IMR-90 (cell line): ENCODE measurements at regions not wholly inside any gene's neighbourhood (a gene's known extent, or its start where the extent isn't known, plus 50 kb on each side); places are given as distances from the start of the nearest gene placed in this dataset.

Source experiments
- ATAC-seq: fragments of 200-7000 bp; cut with Tn5 transposase; 2 replicates; pipeline ENCODE4 v1.9.1; 2020; ENCODE audit warnings: low read depth, mild to moderate bottlenecking, moderate library complexity
- BruUV-seq: library from RNA; stranded (reverse); fragments of 400-500 nt; replicated peaks from 2 replicates; lab custom pipeline; 2021; lab: Mats Ljungman, UMichigan
- CTCF ChIA-PET: fragments of 300-600 bp; formaldehyde crosslinking; extraction: SDS; loops from one replicate; lab custom pipeline; 2021; ENCODE audit warnings: antibody characterized with exemption; lab: Yijun Ruan, JAX
- POLR2A ChIA-PET: fragments of 300-600 bp; sonication (Branson Sonifier 250); formaldehyde crosslinking; loops from one replicate; lab custom pipeline; 2022; ENCODE audit warnings: antibody characterized with exemption; ENCODE audit not compliant: unreplicated experiment; lab: Charles Lee
- DNase-seq: peaks from one replicate; pipeline ENCODE4 v3.0.0; 2013
- H2AFZ ChIP-seq: replicated peaks from 2 replicates; pipeline ENCODE3; 2013; ENCODE audit warnings: low read length, mild to moderate bottlenecking; ENCODE audit not compliant: poor library complexity
- H2AK5ac ChIP-seq: 2 replicates; pipeline ENCODE4 v1.6.1; 2013; ENCODE audit warnings: low read depth, low read length, inconsistent platforms
- H2AK9ac ChIP-seq: replicated peaks from 2 replicates; pipeline ENCODE3; 2013; ENCODE audit warnings: mild to moderate bottlenecking, low read depth, low read length, moderate library complexity; ENCODE audit not compliant: poor library complexity
- H2BK120ac ChIP-seq: 2 replicates; pipeline ENCODE4 v1.6.1; 2013; ENCODE audit warnings: low read depth, low read length, inconsistent platforms
- H2BK15ac ChIP-seq: 3 replicates; pipeline ENCODE4 v1.6.1; 2013; ENCODE audit warnings: low read depth, low read length, inconsistent platforms
- H2BK20ac ChIP-seq: 2 replicates; pipeline ENCODE4 v1.6.1; 2013; ENCODE audit warnings: low read depth, mild to moderate bottlenecking, inconsistent platforms, low read length, moderate library complexity
- H2BK5ac ChIP-seq: 2 replicates; pipeline ENCODE4 v1.6.1; 2013; ENCODE audit warnings: mild to moderate bottlenecking, low read depth, low read length, inconsistent platforms; ENCODE audit not compliant: poor library complexity, severe bottlenecking
- H3K14ac ChIP-seq: replicated peaks from 2 replicates; pipeline ENCODE4 v1.6.1; 2013; ENCODE audit warnings: low read depth, low read length, inconsistent platforms
- H3K18ac ChIP-seq: 2 replicates; pipeline ENCODE4 v1.6.1; 2013; ENCODE audit warnings: low read depth, low read length, control low read depth
- H3K23ac ChIP-seq: 2 replicates; pipeline ENCODE4 v1.6.1; 2013; ENCODE audit warnings: low read depth, low read length, inconsistent platforms
- H3K27ac ChIP-seq: 2 replicates; pipeline ENCODE4 v1.5.1; 2013; ENCODE audit warnings: mild to moderate bottlenecking, control low read depth, low read length; ENCODE audit not compliant: insufficient read depth
- H3K27me3 ChIP-seq: 2 replicates; pipeline ENCODE4 v1.6.1; 2013; ENCODE audit warnings: low read length; ENCODE audit not compliant: control insufficient read depth, insufficient read depth
- H3K36me3 ChIP-seq: 2 replicates; pipeline ENCODE4 v1.6.1; 2013; ENCODE audit warnings: low read length, mixed read lengths; ENCODE audit not compliant: control insufficient read depth, insufficient read depth
- H3K4ac ChIP-seq: 2 replicates; pipeline ENCODE4 v1.6.1; 2013; ENCODE audit warnings: low read depth, low read length, inconsistent platforms
- H3K4me1 ChIP-seq: 2 replicates; pipeline ENCODE4 v1.6.1; 2013; ENCODE audit warnings: low read length, mixed read lengths; ENCODE audit not compliant: control insufficient read depth, insufficient read depth
- H3K4me2 ChIP-seq: 2 replicates; pipeline ENCODE4 v1.6.1; 2013; ENCODE audit warnings: low read depth, mild to moderate bottlenecking, control low read depth, low read length, moderate library complexity
- H3K4me3 ChIP-seq: 2 replicates; pipeline ENCODE4 v1.5.1; 2013; ENCODE audit warnings: low read depth, mild to moderate bottlenecking, control low read depth, low read length, moderate library complexity; ENCODE audit not compliant: insufficient read depth
- H3K56ac ChIP-seq: 2 replicates; pipeline ENCODE4 v1.6.1; 2013; ENCODE audit warnings: low read length, inconsistent platforms; ENCODE audit not compliant: insufficient read depth; ENCODE audit errors: extremely low read depth
- H3K79me1 ChIP-seq, 2 experiments: 2 replicates each; pipeline ENCODE4 v1.6.1; 2013; ENCODE audit warnings: low read length in 2 of 2, inconsistent platforms in 1 of 2, low read depth in 1 of 2
- H3K9ac ChIP-seq: 2 replicates; pipeline ENCODE4 v1.6.1; 2013; ENCODE audit warnings: low read depth, low read length, control low read depth
- H3K9me1 ChIP-seq: 2 replicates; pipeline ENCODE4 v1.6.1; 2013; ENCODE audit warnings: low read length, inconsistent platforms; ENCODE audit not compliant: insufficient read depth
- H3K9me3 ChIP-seq: 2 replicates; pipeline ENCODE4 v1.6.1; 2013; ENCODE audit warnings: low read length; ENCODE audit not compliant: control insufficient read depth, insufficient read depth
- H4K20me1 ChIP-seq: 2 replicates; pipeline ENCODE4 v1.6.1; 2013; ENCODE audit warnings: low read length, inconsistent platforms; ENCODE audit not compliant: insufficient read depth
- H4K5ac ChIP-seq: 2 replicates; pipeline ENCODE4 v1.6.1; 2013; ENCODE audit warnings: mild to moderate bottlenecking, low read depth, low read length, control low read depth
- H4K8ac ChIP-seq, 2 experiments: 2 replicates each; pipeline ENCODE4 v1.6.1; 2013; ENCODE audit warnings: low read depth in 2 of 2, low read length in 2 of 2, control low read depth in 1 of 2, inconsistent platforms in 1 of 2
- H4K91ac ChIP-seq: 2 replicates; pipeline ENCODE4 v1.6.1; 2013; ENCODE audit warnings: low read depth, low read length, inconsistent platforms; ENCODE audit not compliant: insufficient read depth
- CEBPB ChIP-seq: IDR thresholded peaks from 2 replicates; pipeline ENCODE4 v1.6.1; 2012; ENCODE audit warnings: low read depth, low read length, improper control_type of control experiment
- CHD1 ChIP-seq: IDR thresholded peaks from 2 replicates; pipeline ENCODE4 v1.6.1; 2012; ENCODE audit warnings: low read depth, low read length, improper control_type of control experiment
- FOS ChIP-seq: fragments of 150-350 bp; IDR thresholded peaks from 2 replicates; pipeline ENCODE4 v1.6.1; 2016; ENCODE audit warnings: low read depth, low read length
- MAFK ChIP-seq: IDR thresholded peaks from 2 replicates; pipeline ENCODE4 v1.6.1; 2012; ENCODE audit warnings: low read depth, low read length, improper control_type of control experiment
- MXI1 ChIP-seq: IDR thresholded peaks from 2 replicates; pipeline ENCODE4 v1.6.1; 2012; ENCODE audit warnings: low read depth, mild to moderate bottlenecking, low read length, moderate library complexity, borderline replicate concordance
- NFE2L2 ChIP-seq: fragments of 150-350 bp; IDR thresholded peaks from 2 replicates; pipeline ENCODE4 v1.6.1; 2016; ENCODE audit warnings: low read depth, mild to moderate bottlenecking, low read length
- POLR2A ChIP-seq: IDR thresholded peaks from 2 replicates; pipeline ENCODE4 v1.6.1; 2012; ENCODE audit warnings: mild to moderate bottlenecking, low read depth, low read length
- RCOR1 ChIP-seq: IDR thresholded peaks from 2 replicates; pipeline ENCODE4 v1.6.1; 2012; ENCODE audit warnings: mild to moderate bottlenecking, low read length, improper control_type of control experiment; ENCODE audit not compliant: insufficient replicate concordance
- RFX5 ChIP-seq: IDR thresholded peaks from 2 replicates; pipeline ENCODE4 v1.8.0; 2012; ENCODE audit warnings: low read depth, mild to moderate bottlenecking, low read length, moderate library complexity
- SMC3 ChIP-seq: fragments of 150-350 bp; IDR thresholded peaks from 2 replicates; pipeline ENCODE4 v1.6.1; 2016; ENCODE audit warnings: low read depth, mild to moderate bottlenecking, antibody characterized with exemption, low read length, moderate library complexity
- dilution Hi-C: fragments of 300-500 bp; cut with HindIII; formaldehyde crosslinking; loops from one replicate; pipeline ENCODE4 v1.14.3; 2018; ENCODE audit warnings: low sequenced_read_pairs; ENCODE audit not compliant: unreplicated experiment
- in situ Hi-C: fragments of 300-500 bp; cut with MboI; formaldehyde crosslinking; loops from 3 replicates; pipeline ENCODE4 v1.14.3; 2019; ENCODE audit warnings: low sequenced_read_pairs, inconsistent platforms, mixed read lengths
- intact Hi-C: fragments of 100-400 bp; cut with micrococcal nuclease; formaldehyde crosslinking; loops from 2 replicates; pipeline ENCODE4 v1.10.0; 2022
- TF ChIP-seq, protein P1 (sequence below): fragments of 150-350 bp; IDR thresholded peaks from 2 replicates; pipeline ENCODE4 v1.6.1; 2017; ENCODE audit warnings: mild to moderate bottlenecking, antibody characterized with exemption, low read length, low read depth
- TF ChIP-seq, protein P2 (sequence below): fragments of 150-350 bp; IDR thresholded peaks from 2 replicates; pipeline ENCODE4 v1.6.1; 2016; ENCODE audit warnings: low read depth, mild to moderate bottlenecking, low read length, moderate library complexity, borderline replicate concordance

DNA sequence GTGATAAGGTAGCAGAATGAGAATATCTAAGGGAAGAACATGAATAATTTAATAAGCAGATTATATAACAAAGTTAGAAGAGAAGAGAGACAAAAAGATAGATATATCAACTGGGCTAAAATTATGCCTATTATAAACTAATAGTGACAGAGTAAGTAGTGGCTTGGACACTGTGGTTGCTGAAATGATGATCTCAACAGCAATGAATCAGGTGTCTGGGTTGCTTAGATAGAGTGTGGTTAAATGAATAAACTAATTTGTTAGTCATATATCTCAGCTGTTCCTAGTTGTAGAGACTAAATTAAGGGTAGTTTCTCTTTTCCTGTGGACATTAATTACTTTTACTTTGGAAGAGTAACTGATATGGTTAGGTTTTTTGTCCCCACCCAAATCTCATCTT, 1485.4 kb upstream of the CELF4 start:
- Histone ChIP-seq H3K4ac (no peak overlapping the region), H4K8ac (no peak overlapping the region), H3K9me3 (no peaks in the 10 kb centered on the region; the same call in 1 of the 2 replicates), H3K27me3 (no peaks in the 10 kb centered on the region), H2BK5ac (no peak overlapping the region), H2BK20ac (no peak overlapping the region), H3K4me2 (no peak overlapping the region), H4K91ac (no peak overlapping the region), H3K79me1 (no peaks in the 10 kb centered on the region), H3K23ac (no peak overlapping the region), H3K18ac (no peak overlapping the region), H3K9me1 (no peaks in the 10 kb centered on the region), H4K5ac (no peak overlapping the region), H2AFZ (no peak overlapping the region), H3K56ac (no peak overlapping the region), H4K20me1 (no peaks in the 10 kb centered on the region), H3K4me3 (no peak overlapping the region), H3K27ac (no peak overlapping the region), H3K9ac (no peak overlapping the region), H3K4me1 (no peaks in the 10 kb centered on the region), H3K14ac (no peak overlapping the region), H2AK9ac (no peak overlapping the region), H3K36me3 (no peaks in the 10 kb centered on the region), H2BK15ac (no peak overlapping the region), H2BK120ac (no peak overlapping the region), H2AK5ac (no peak overlapping the region)
- intact Hi-C loops: no loop called here
- CTCF ChIA-PET: no interaction called here
- BruUV-seq: no TSS peak
- POLR2A ChIA-PET: no interaction called here
- dilution Hi-C loops: no loop called here
- no peak for ATAC-seq
- TF ChIP-seq MAFK (no peak), RFX5 (no peak), POLR2A (no peak), RCOR1 (no peak), CEBPB (no peak), MXI1 (no peak), FOS (no peak), NFE2L2 (no peak), CHD1 (no peak), SMC3 (no peak)
- TF ChIP-seq, protein P1, sequence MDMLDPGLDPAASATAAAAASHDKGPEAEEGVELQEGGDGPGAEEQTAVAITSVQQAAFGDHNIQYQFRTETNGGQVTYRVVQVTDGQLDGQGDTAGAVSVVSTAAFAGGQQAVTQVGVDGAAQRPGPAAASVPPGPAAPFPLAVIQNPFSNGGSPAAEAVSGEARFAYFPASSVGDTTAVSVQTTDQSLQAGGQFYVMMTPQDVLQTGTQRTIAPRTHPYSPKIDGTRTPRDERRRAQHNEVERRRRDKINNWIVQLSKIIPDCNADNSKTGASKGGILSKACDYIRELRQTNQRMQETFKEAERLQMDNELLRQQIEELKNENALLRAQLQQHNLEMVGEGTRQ: no peak
- TF ChIP-seq, protein P2, sequence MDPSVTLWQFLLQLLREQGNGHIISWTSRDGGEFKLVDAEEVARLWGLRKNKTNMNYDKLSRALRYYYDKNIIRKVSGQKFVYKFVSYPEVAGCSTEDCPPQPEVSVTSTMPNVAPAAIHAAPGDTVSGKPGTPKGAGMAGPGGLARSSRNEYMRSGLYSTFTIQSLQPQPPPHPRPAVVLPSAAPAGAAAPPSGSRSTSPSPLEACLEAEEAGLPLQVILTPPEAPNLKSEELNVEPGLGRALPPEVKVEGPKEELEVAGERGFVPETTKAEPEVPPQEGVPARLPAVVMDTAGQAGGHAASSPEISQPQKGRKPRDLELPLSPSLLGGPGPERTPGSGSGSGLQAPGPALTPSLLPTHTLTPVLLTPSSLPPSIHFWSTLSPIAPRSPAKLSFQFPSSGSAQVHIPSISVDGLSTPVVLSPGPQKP: no peak
- DNase-seq: no peak
- in situ Hi-C loops: no loop called here
